ENCODE measurements at regions not wholly inside any gene's neighbourhood (a gene's known extent, or its start where the extent isn't known, plus 50 kb on each side); places are given as distances from the start of the nearest gene placed in this dataset.

GRCh38 chr4:3364199-3364598 lies 71.4 kb downstream of the RGS12 start:
- H3F3A ChIP-seq (ENCODE audit: insufficient read depth, low read length, poor library complexity, severe bottlenecking): no peaks in the 10 kb centered on the region
- no peaks in the 10 kb centered on the region for H3K27me3 ChIP-seq (ENCODE audit: insufficient read depth, low read depth, low read length)
- H3K4me3 ChIP-seq (ENCODE audit: low read length): no peak overlapping the region
- H3K9me3 ChIP-seq (ENCODE audit: low read length): no peaks in the 10 kb centered on the region
- H3K4me2 ChIP-seq (ENCODE audit: low read length): no peak overlapping the region
- H3K9me2 ChIP-seq (ENCODE audit: insufficient read depth, low read length): no peaks in the 10 kb centered on the region
- H2AFZ ChIP-seq (ENCODE audit: low read depth, low read length): no peak overlapping the region
- no peak overlapping the region for H3K9ac ChIP-seq (ENCODE audit: low read length)
- H3K79me2 ChIP-seq (replicated peaks; ENCODE audit: insufficient read depth, low read length): peaks cover 14% of the 10 kb centered on the region
- H3K27ac ChIP-seq (ENCODE audit: low read length): no peak overlapping the region
- no peaks in the 10 kb centered on the region for H4K20me1 ChIP-seq (ENCODE audit: insufficient read depth)
- TF ChIP-seq SMC3 (conservative IDR thresholded peaks at IDR 0.05; ENCODE audit: poor library complexity) (no peak), MXI1 (conservative IDR thresholded peaks at IDR 0.05; ENCODE audit: poor library complexity, severe bottlenecking) (no peak), CTCF (IDR thresholded peaks at IDR 0.05; ENCODE audit: poor library complexity, severe bottlenecking) (no peak), EP300 (conservative IDR thresholded peaks at IDR 0.05; ENCODE audit: poor library complexity, severe bottlenecking) (no peak), POLR2AphosphoS5 (IDR thresholded peaks at IDR 0.05) (no peak), REST (IDR thresholded peaks at IDR 0.05; ENCODE audit: borderline replicate concordance) (no peak), EZH2 (IDR thresholded peaks at IDR 0.05; ENCODE audit: borderline replicate concordance, insufficient read depth, low read length, poor library complexity, severe bottlenecking) (no peak), RAD21 (conservative IDR thresholded peaks at IDR 0.05) (no peak), TAF1 (IDR thresholded peaks at IDR 0.05; ENCODE audit: low read depth) (no peak)
- H3K36me3 ChIP-seq (ENCODE audit: insufficient read depth, low read length): no peaks in the 10 kb centered on the region

GRCh38 chr4:3364634-3365314 lies 72.0 kb downstream of the RGS12 start:
- Histone ChIP-seq H3K9me2 (ENCODE audit: insufficient read depth, low read length) (no peaks in the 10 kb centered on the region), H3K9me3 (ENCODE audit: low read length) (no peaks in the 10 kb centered on the region), H3K9ac (ENCODE audit: low read length) (no peak overlapping the region), H3K4me2 (ENCODE audit: low read length) (no peak overlapping the region), H3K4me3 (ENCODE audit: low read length) (no peak overlapping the region), H2AFZ (ENCODE audit: low read depth, low read length) (no peak overlapping the region), H3K79me2 (replicated peaks; ENCODE audit: insufficient read depth, low read length) (peaks cover 14% of the 10 kb centered on the region), H3K27ac (ENCODE audit: low read length) (no peak overlapping the region), H3F3A (ENCODE audit: insufficient read depth, low read length, poor library complexity, severe bottlenecking) (no peaks in the 10 kb centered on the region), H3K27me3 (ENCODE audit: insufficient read depth, low read depth, low read length) (no peaks in the 10 kb centered on the region), H4K20me1 (ENCODE audit: insufficient read depth) (no peaks in the 10 kb centered on the region), H3K36me3 (ENCODE audit: insufficient read depth, low read length) (no peaks in the 10 kb centered on the region)
- no peak for TF ChIP-seq SMC3 (conservative IDR thresholded peaks at IDR 0.05; ENCODE audit: poor library complexity)
- TF ChIP-seq RAD21 (conservative IDR thresholded peaks at IDR 0.05): no peak
- TF ChIP-seq REST (IDR thresholded peaks at IDR 0.05; ENCODE audit: borderline replicate concordance): no peak
- no peak for TF ChIP-seq MXI1 (conservative IDR thresholded peaks at IDR 0.05; ENCODE audit: poor library complexity, severe bottlenecking)
- no peak for TF ChIP-seq POLR2AphosphoS5 (IDR thresholded peaks at IDR 0.05)
- TF ChIP-seq TAF1 (IDR thresholded peaks at IDR 0.05; ENCODE audit: low read depth): no peak
- TF ChIP-seq EZH2 (IDR thresholded peaks at IDR 0.05; ENCODE audit: borderline replicate concordance, insufficient read depth, low read length, poor library complexity, severe bottlenecking): no peak
- TF ChIP-seq CTCF (IDR thresholded peaks at IDR 0.05; ENCODE audit: poor library complexity, severe bottlenecking): no peak
- no peak for TF ChIP-seq EP300 (conservative IDR thresholded peaks at IDR 0.05; ENCODE audit: poor library complexity, severe bottlenecking)

All from neural cell (in vitro differentiated cells).